ACC112 (cell line): ENCODE measurements at regions not wholly inside any gene's neighbourhood (a gene's known extent, or its start where the extent isn't known, plus 50 kb on each side); places are given as distances from the start of the nearest gene placed in this dataset.
A peak's percentile ranks its signal among the peaks of the same experiment; 100 is the strongest.
"Not testable (repeated sequence)": the region's sequence is repeated elsewhere in the genome, so short reads cannot be mapped to it uniquely, and the experiment has no call there.

Experiments used
- H2AFZ ChIP-seq: fragments of 200-600 bp; sonication (generic); one replicate; pipeline ENCODE4 v1.6.0; 2017; ENCODE audit warnings: antibody characterized with exemption, low read length; ENCODE audit not compliant: unreplicated experiment
- H3K27ac ChIP-seq: fragments of 200-600 bp; sonication (generic); 2 replicates; pipeline ENCODE4 v1.5.1; 2014; ENCODE audit warnings: low read depth, mild to moderate bottlenecking, antibody characterized with exemption, low read length, moderate library complexity
- H3K27me3 ChIP-seq: fragments of 200-600 bp; sonication (generic); 2 replicates; pipeline ENCODE4 v1.6.1; 2014; ENCODE audit warnings: mild to moderate bottlenecking, antibody characterized with exemption, low read length, moderate library complexity, mixed read lengths; ENCODE audit not compliant: insufficient read depth
- H3K36me3 ChIP-seq: fragments of 200-600 bp; sonication (generic); 2 replicates; pipeline ENCODE4 v1.6.1; 2016; ENCODE audit warnings: mild to moderate bottlenecking, antibody characterized with exemption, low read length, moderate library complexity, mixed read lengths; ENCODE audit not compliant: insufficient read depth
- H3K4me1 ChIP-seq: fragments of 200-600 bp; sonication (generic); one replicate; pipeline ENCODE4 v1.6.1; 2016; ENCODE audit warnings: low read length, mixed read lengths; ENCODE audit not compliant: insufficient read depth, unreplicated experiment, control insufficient read depth
- H3K4me3 ChIP-seq: fragments of 200-600 bp; sonication (generic); 2 replicates; pipeline ENCODE4 v1.5.1; 2014; ENCODE audit warnings: mild to moderate bottlenecking, low read depth, low read length
- H3K79me2 ChIP-seq: fragments of 200-600 bp; sonication (generic); one replicate; pipeline ENCODE4 v1.6.0; 2016; ENCODE audit warnings: low read length; ENCODE audit not compliant: control insufficient read depth, unreplicated experiment, insufficient read depth

- peaks cover 22% of the 10 kb centered on the region for H3K4me1 ChIP-seq
- no peaks in the 10 kb centered on the region for H3K36me3 ChIP-seq
- no peaks in the 10 kb centered on the region for H3K79me2 ChIP-seq
- H2AFZ ChIP-seq, result no peak overlapping the region
- H3K27ac ChIP-seq, result no peak overlapping the region
- no peaks in the 10 kb centered on the region for H3K27me3 ChIP-seq
- no peak overlapping the region for H3K4me3 ChIP-seq
These were observed 323.1 kb downstream of the CENPW start for GRCh38 chr6:126662966-126663365.

- Histone ChIP-seq H2AFZ (no peak overlapping the region), H3K79me2 (no peaks in the 10 kb centered on the region), H3K27ac (no peak overlapping the region), H3K4me3 (no peak overlapping the region), H3K4me1 (peaks cover 22% of the 10 kb centered on the region), H3K27me3 (no peaks in the 10 kb centered on the region), H3K36me3 (no peaks in the 10 kb centered on the region)
These were observed 324.4 kb downstream of the CENPW start for GRCh38 chr6:126664271-126664670.

- H3K79me2 ChIP-seq, result no peaks in the 10 kb centered on the region
- H3K27ac ChIP-seq, result no peak overlapping the region
- peaks cover 22% of the 10 kb centered on the region for H3K4me1 ChIP-seq
- H3K27me3 ChIP-seq, result no peaks in the 10 kb centered on the region
- no peak overlapping the region for H3K4me3 ChIP-seq
- no peaks in the 10 kb centered on the region for H3K36me3 ChIP-seq
- H2AFZ ChIP-seq, result no peak overlapping the region
These were observed 325.6 kb downstream of the CENPW start for GRCh38 chr6:126665551-126665950.

- H2AFZ ChIP-seq, result no peak overlapping the region
- no peaks in the 10 kb centered on the region for H3K36me3 ChIP-seq
- H3K4me1 ChIP-seq, result peaks cover 9% of the 10 kb centered on the region
- H3K27ac ChIP-seq, result no peak overlapping the region
- no peaks in the 10 kb centered on the region for H3K27me3 ChIP-seq
- H3K4me3 ChIP-seq, result no peak overlapping the region
- H3K79me2 ChIP-seq, result no peaks in the 10 kb centered on the region
These were observed 327.2 kb downstream of the CENPW start for GRCh38 chr6:126667071-126667470.

- Histone ChIP-seq H3K4me3 (no peak overlapping the region), H3K4me1 (peaks cover 5% of the 10 kb centered on the region), H3K27me3 (no peaks in the 10 kb centered on the region), H3K36me3 (no peaks in the 10 kb centered on the region), H3K79me2 (no peaks in the 10 kb centered on the region), H3K27ac (no peak overlapping the region), H2AFZ (no peak overlapping the region)
These were observed 327.8 kb downstream of the CENPW start for GRCh38 chr6:126667728-126668127.

- peak overlapping the region; percentile 95 for H2AFZ ChIP-seq
These were observed 332.7 kb downstream of the CENPW start for GRCh38 chr6:126672649-126673048.

GRCh38 chr6:126673749-126674148 lies 333.8 kb downstream of the CENPW start:
- H3K4me1 ChIP-seq, H3K27me3 ChIP-seq, H3K27ac ChIP-seq, H2AFZ ChIP-seq, H3K79me2 ChIP-seq, H3K36me3 ChIP-seq, H3K4me3 ChIP-seq: not testable (repeated sequence)

More at GRCh38 chr6:126672649-126673048, 332.7 kb downstream of the CENPW start:
- Histone ChIP-seq H3K36me3 (no peaks in the 10 kb centered on the region), H3K4me1 (peaks cover 4% of the 10 kb centered on the region), H3K27me3 (no peaks in the 10 kb centered on the region), H3K79me2 (no peaks in the 10 kb centered on the region), H3K27ac (peak overlapping the region; percentile 10; the same call in 1 of the 2 replicates), H3K4me3 (peak overlapping the region; percentile 40)

- H3K36me3 ChIP-seq, result no peaks in the 10 kb centered on the region
- H3K4me1 ChIP-seq, result peaks cover 5% of the 10 kb centered on the region
- no peak overlapping the region for H2AFZ ChIP-seq
- no peaks in the 10 kb centered on the region for H3K27me3 ChIP-seq
- no peak overlapping the region for H3K27ac ChIP-seq
- no peak overlapping the region for H3K4me3 ChIP-seq
- H3K79me2 ChIP-seq, result no peaks in the 10 kb centered on the region
These were observed 342.5 kb downstream of the CENPW start for GRCh38 chr6:126682440-126682839.

GRCh38 chr6:126685182-126685581 lies 345.3 kb downstream of the CENPW start:
- H3K27me3 ChIP-seq, result no peaks in the 10 kb centered on the region
- no peak overlapping the region for H2AFZ ChIP-seq
- H3K79me2 ChIP-seq, result no peaks in the 10 kb centered on the region
- H3K4me3 ChIP-seq, result no peak overlapping the region
- H3K4me1 ChIP-seq, result peaks cover 5% of the 10 kb centered on the region
- H3K36me3 ChIP-seq, result no peaks in the 10 kb centered on the region
- no peak overlapping the region for H3K27ac ChIP-seq

GRCh38 chr6:126696921-126697693 lies 357.2 kb downstream of the CENPW start:
- Histone ChIP-seq H3K4me1 (no peaks in the 10 kb centered on the region), H3K27me3 (no peaks in the 10 kb centered on the region), H3K4me3 (no peak overlapping the region), H3K79me2 (no peaks in the 10 kb centered on the region), H3K27ac (no peak overlapping the region), H3K36me3 (no peaks in the 10 kb centered on the region), H2AFZ (no peak overlapping the region)

- no peaks in the 10 kb centered on the region for H3K36me3 ChIP-seq
- no peak overlapping the region for H2AFZ ChIP-seq
- H3K27ac ChIP-seq, result no peak overlapping the region
- H3K4me3 ChIP-seq, result no peak overlapping the region
- no peaks in the 10 kb centered on the region for H3K27me3 ChIP-seq
- H3K4me1 ChIP-seq, result no peaks in the 10 kb centered on the region
- H3K79me2 ChIP-seq, result no peaks in the 10 kb centered on the region
These were observed 358.9 kb downstream of the CENPW start for GRCh38 chr6:126698732-126699240.
